ENCODE measurements at regions not wholly inside any gene's neighbourhood (a gene's known extent, or its start where the extent isn't known, plus 50 kb on each side); places are given as distances from the start of the nearest gene placed in this dataset.

- H3K23me2 ChIP-seq (ENCODE audit: low read depth, low read length) = no peaks in the 10 kb centered on the region; the same call in 1 of the 2 replicates
- H3K27ac ChIP-seq (ENCODE audit: low read depth, low read length) = no peak overlapping the region
- no peak overlapping the region for H3K4me3 ChIP-seq (ENCODE audit: extremely low read depth in 1 of 4, insufficient read depth in 2 of 4, low read depth in 3 of 4, low read length in 4 of 4)
- H2AFZ ChIP-seq (ENCODE audit: low read length) = no peak overlapping the region
- H3K79me2 ChIP-seq (ENCODE audit: control insufficient read depth in 1 of 2, insufficient read depth in 2 of 2, low read length in 2 of 2) = no peaks in the 10 kb centered on the region
- H2BK5ac ChIP-seq (ENCODE audit: low read depth, low read length) = no peak overlapping the region
- H2BK20ac ChIP-seq (ENCODE audit: low read length) = no peak overlapping the region
- no peak overlapping the region for H3K9ac ChIP-seq (replicated peaks in 1 of 4; ENCODE audit: extremely low read depth in 1 of 4, low read depth in 3 of 4, low read length in 3 of 4)
- H3K14ac ChIP-seq (ENCODE audit: insufficient read length) = no peak overlapping the region
- no peak overlapping the region for H4K8ac ChIP-seq (ENCODE audit: extremely low read depth, insufficient read depth, low read length)
- H3K36me3 ChIP-seq (ENCODE audit: control insufficient read depth in 2 of 4, insufficient read depth in 4 of 4, low read length in 3 of 4) = no peaks in the 10 kb centered on the region
- ChIA-PET POLR2A (ENCODE audit: partially characterized antibody) (no interaction called here), CTCF (ENCODE audit: partially characterized antibody) (interaction anchor here (1.1 to 1.4 kb wide), 3 partner anchors 15 to 84 kb away, joined by 3 to 4 read pairs (median 3); no protein-coding TSS in a partner anchor)
- H3K4me1 ChIP-seq (replicated peaks in 1 of 4; ENCODE audit: control insufficient read depth in 3 of 4, insufficient read depth in 4 of 4, low read length in 3 of 4) = no peaks in the 10 kb centered on the region
- no peak overlapping the region for H2BK12ac ChIP-seq (ENCODE audit: low read depth, low read length)
- 87% methylated on average over 4 of the region's 4 CpGs; no CpG with 5 or more reads in 1 of the 2 experiments for WGBS, 2 experiments (ENCODE audit: extremely low coverage in 1 of 2, insufficient coverage in 1 of 2, insufficient read length in 1 of 2, insufficient replicate concordance in 2 of 2, low coverage in 1 of 2, low lambda C conversion rate in 2 of 2, missing lambda C conversion rate in 1 of 2)
- no peaks in the 10 kb centered on the region for H3K79me1 ChIP-seq (ENCODE audit: low read depth, low read length)
- no peak for TF ChIP-seq KDM5A (IDR thresholded peaks at IDR 0.05; ENCODE audit: low read length)
- no peak for TF ChIP-seq RNF2 (IDR thresholded peaks at IDR 0.05; ENCODE audit: borderline replicate concordance, low read depth, low read length, missing control alignments, poor library complexity, severe bottlenecking)
- no peak overlapping the region for H3K56ac ChIP-seq (replicated peaks; ENCODE audit: insufficient read length, low read depth, low read length)
- no peak overlapping the region for H2BK120ac ChIP-seq (replicated peaks; ENCODE audit: low read depth, low read length)
- no peak for FAIRE-seq
- H2BK15ac ChIP-seq (ENCODE audit: low read length) = no peak overlapping the region
- no peak overlapping the region for H3K4me2 ChIP-seq (ENCODE audit: insufficient read depth in 1 of 2, low read depth in 2 of 2, low read length in 2 of 2)
- H4K20me1 ChIP-seq (replicated peaks in 1 of 2; ENCODE audit: control insufficient read depth in 1 of 2, insufficient read depth in 2 of 2, low read length in 2 of 2) = no peaks in the 10 kb centered on the region
- H3K27me3 ChIP-seq (replicated peaks in 1 of 4; ENCODE audit: control insufficient read depth in 3 of 4, extremely low read depth in 1 of 4, insufficient read depth in 3 of 4, low read length in 3 of 4) = no peaks in the 10 kb centered on the region
- H2AK5ac ChIP-seq (ENCODE audit: low read depth, low read length) = no peak overlapping the region
- H3K18ac ChIP-seq (ENCODE audit: extremely low read depth, low read length) = no peak overlapping the region
- no peak for DNase-seq (ENCODE audit: low read depth in 1 of 2, low spot score in 2 of 2)
- no peak overlapping the region for H4K91ac ChIP-seq (replicated peaks; ENCODE audit: insufficient read length, low read length)
- no peak overlapping the region for H3K4ac ChIP-seq (replicated peaks; ENCODE audit: insufficient read length, low read depth, low read length)
- H4K5ac ChIP-seq (ENCODE audit: insufficient read length, low read depth, low read length) = no peak overlapping the region
- no peak overlapping the region for H3K23ac ChIP-seq (ENCODE audit: insufficient read length)
- no peaks in the 10 kb centered on the region for H3K9me3 ChIP-seq (ENCODE audit: insufficient read depth in 2 of 2, low read depth in 1 of 2, low read length in 1 of 2)
Observed at GRCh38 chr14:38950676-38951075, 152.4 kb downstream of the SEC23A start.

Measured in H1 (cell line).